HEK293 (cell line): ENCODE measurements at regions not wholly inside any gene's neighbourhood (a gene's known extent, or its start where the extent isn't known, plus 50 kb on each side); places are given as distances from the start of the nearest gene placed in this dataset.

Experiments
- CTCF ChIP-seq: fragments of 450-650 bp; formaldehyde crosslinking; IDR thresholded peaks from 2 replicates; pipeline ENCODE4 v1.5.1; 2016; ENCODE audit warnings: missing biosample characterization, missing genetic modification characterization
- PATZ1 ChIP-seq: fragments of 450-650 bp; formaldehyde crosslinking; IDR thresholded peaks from 2 replicates; pipeline ENCODE4 v1.5.1; 2016; ENCODE audit warnings: missing biosample characterization, missing genetic modification characterization
- RBAK ChIP-seq: fragments of 450-650 bp; formaldehyde crosslinking; IDR thresholded peaks from 2 replicates; pipeline ENCODE4 v1.5.1; 2016; ENCODE audit warnings: missing biosample characterization, missing genetic modification characterization
- ZNF114 ChIP-seq: fragments of 450-650 bp; formaldehyde crosslinking; IDR thresholded peaks from 2 replicates; pipeline ENCODE4 v1.5.0; 2017; ENCODE audit warnings: missing biosample characterization, missing genetic modification characterization
- ZNF24 ChIP-seq: fragments of 450-650 bp; formaldehyde crosslinking; IDR thresholded peaks from 2 replicates; pipeline ENCODE4 v1.5.1; 2016; ENCODE audit warnings: missing biosample characterization, missing genetic modification characterization
- ZNF501 ChIP-seq: fragments of 450-650 bp; formaldehyde crosslinking; IDR thresholded peaks from 2 replicates; pipeline ENCODE4 v1.5.1; 2016; ENCODE audit warnings: missing biosample characterization, missing genetic modification characterization
- ZNF521 ChIP-seq: fragments of 450-650 bp; formaldehyde crosslinking; IDR thresholded peaks from 2 replicates; pipeline ENCODE4 v1.5.1; 2017; ENCODE audit warnings: missing biosample characterization, mild to moderate bottlenecking, missing genetic modification characterization
- ZNF549 ChIP-seq: fragments of 450-650 bp; IDR thresholded peaks from 2 replicates; pipeline ENCODE4 v1.5.1; 2018; ENCODE audit warnings: missing biosample characterization, missing genetic modification characterization, mild to moderate bottlenecking, inconsistent platforms, moderate library complexity
- ZNF670 ChIP-seq: fragments of 450-650 bp; formaldehyde crosslinking; IDR thresholded peaks from 2 replicates; pipeline ENCODE4 v1.5.1; 2016; ENCODE audit warnings: missing biosample characterization, missing genetic modification characterization, low read depth
- ZNF701 ChIP-seq: fragments of 450-650 bp; formaldehyde crosslinking; IDR thresholded peaks from 2 replicates; pipeline ENCODE4 v1.5.1; 2016; ENCODE audit warnings: missing biosample characterization, missing genetic modification characterization

- TF ChIP-seq ZNF114 (tag by site-specific recombination) (no peak), ZNF670 (tag by site-specific recombination) (no peak), CTCF (no peak), ZNF521 (no peak), PATZ1 (tag by site-specific recombination) (no peak), RBAK (tag by site-specific recombination) (no peak), ZNF701 (tag by site-specific recombination) (no peak), ZNF501 (tag by site-specific recombination) (no peak), ZNF24 (tag by site-specific recombination) (no peak), ZNF549 (tag by site-specific recombination) (no peak)
Observed at GRCh38 chr11:37110385-37110784, 512.3 kb upstream of the RAG2 start.
